GM19397 (cell line): ENCODE measurements at regions not wholly inside any gene's neighbourhood (a gene's known extent, or its start where the extent isn't known, plus 50 kb on each side); places are given as distances from the start of the nearest gene placed in this dataset.

ENCODE experiments used
- ATAC-seq: cut with Tn5 transposase; IDR thresholded peaks from one replicate; pipeline ENCODE4 v1.9.1; 2021; ENCODE audit warnings: mild to moderate bottlenecking, moderate library complexity; ENCODE audit not compliant: unreplicated experiment

DNA sequence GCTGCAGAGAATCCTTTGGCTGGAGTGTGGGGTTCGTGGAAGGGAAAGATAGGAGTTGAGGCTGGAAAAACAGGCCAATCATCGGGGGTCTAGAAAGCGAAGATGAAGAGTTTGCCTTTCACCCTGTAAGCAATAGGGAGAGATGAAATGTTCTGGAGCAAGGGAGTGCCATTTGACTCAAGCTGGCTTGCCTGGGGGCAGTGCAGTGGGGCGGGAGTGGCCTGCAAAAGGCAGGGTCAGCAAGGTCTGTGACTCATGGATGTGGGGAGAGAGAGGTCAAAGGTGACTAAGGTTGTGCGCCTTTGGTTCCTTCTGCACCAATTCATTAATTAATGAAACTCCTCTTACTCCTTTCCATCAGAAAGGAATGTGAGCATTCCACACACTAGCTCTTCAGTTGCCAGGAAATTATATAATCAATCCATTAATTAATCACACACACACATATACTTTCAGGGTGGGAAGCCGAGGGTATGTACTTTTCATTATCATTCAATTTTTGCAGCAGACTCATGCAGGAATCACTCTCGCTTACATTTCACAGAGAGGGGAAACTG is 227.6 kb downstream of the MYCN start:
- ATAC-seq, result no peak

DNA sequence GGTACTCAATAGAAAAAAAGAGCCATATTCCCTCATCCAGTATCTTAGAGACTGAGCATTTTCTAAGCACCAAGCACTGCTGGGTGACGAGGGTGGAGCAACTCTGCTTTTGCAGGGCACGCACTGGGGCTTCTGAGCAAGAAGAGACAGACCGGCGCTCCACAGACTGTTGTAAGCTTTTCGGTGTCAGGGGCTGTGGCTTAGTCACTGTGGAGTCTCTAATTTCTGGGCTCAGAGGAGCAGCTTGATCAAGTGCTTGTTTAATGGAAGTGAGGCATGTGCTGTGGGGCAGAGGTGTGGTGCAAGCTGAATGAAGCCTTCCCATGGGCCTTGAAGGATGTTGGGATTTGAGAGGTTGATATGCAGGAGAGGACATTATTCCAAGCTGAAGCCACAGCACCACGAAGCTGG is 227.1 kb downstream of the MYCN start:
- no peak for ATAC-seq

DNA sequence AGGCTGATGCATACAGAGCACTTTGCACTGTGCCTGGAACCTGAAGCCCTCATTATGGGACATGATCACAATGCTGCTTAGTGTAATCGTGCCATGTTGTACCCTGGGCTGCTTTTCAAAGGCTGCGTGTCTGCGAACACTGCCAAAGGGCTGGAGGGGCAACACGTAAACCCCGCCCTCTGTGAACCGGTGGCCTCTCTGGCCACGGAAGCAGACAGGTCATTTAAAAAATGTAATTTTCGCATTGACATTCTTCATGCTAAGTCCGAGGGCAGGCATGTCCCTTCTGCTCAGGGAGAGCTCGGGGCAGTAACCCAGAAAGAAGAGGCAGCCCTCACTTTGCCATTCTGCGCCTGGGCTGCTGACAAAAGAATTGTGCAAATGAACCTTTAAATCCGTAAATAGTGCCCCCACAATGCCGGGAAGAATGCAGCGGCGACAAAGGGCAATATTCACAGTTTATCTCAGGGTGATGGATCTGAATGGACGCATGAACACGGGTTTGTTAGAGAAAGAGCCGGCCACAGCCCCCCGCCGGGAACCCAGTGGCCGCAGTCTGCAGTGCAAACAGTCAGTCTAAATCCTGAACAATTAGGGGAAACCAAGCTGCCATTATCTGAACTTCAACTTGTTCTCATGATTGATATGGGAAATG is 226.1 kb downstream of the MYCN start:
- no peak for ATAC-seq

DNA sequence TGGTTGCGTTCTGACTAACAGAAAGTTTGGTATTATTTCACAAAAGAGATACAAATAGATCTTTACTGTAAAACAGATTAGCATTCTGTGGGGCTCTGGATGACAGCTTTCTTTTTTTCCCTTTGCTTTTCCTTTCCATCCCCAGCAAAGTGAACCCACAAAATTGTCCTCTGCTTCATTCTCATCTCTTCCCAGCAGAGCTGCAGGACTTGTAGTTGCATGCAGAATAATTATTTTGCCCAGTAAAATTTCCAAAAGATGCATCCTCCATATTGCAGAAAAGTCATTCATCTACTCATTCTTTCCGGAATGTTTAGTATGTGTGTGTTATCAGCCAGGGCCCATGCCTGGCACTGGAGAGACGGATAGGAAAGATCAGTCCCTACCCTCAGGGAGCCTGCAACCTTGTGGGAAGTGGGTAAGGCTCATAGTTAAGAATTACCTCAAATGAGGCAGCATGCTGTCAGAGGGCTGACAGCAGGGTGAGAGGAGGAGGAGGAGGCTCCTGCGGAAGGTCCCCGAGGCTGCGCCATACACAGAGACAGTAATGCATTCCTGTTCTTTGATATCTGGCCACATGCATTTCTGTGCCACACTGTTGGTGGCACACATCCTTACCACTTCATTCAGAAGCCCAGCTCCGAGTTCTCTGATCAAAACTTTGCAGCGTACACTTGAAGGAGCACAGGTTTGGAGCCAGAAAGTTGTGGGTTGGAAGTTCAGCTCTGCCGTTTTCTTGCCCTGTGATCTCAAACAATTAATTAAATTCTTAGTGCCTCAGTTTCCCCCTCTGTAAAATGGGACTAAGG is 225.4 kb downstream of the MYCN start:
- no peak for ATAC-seq

DNA sequence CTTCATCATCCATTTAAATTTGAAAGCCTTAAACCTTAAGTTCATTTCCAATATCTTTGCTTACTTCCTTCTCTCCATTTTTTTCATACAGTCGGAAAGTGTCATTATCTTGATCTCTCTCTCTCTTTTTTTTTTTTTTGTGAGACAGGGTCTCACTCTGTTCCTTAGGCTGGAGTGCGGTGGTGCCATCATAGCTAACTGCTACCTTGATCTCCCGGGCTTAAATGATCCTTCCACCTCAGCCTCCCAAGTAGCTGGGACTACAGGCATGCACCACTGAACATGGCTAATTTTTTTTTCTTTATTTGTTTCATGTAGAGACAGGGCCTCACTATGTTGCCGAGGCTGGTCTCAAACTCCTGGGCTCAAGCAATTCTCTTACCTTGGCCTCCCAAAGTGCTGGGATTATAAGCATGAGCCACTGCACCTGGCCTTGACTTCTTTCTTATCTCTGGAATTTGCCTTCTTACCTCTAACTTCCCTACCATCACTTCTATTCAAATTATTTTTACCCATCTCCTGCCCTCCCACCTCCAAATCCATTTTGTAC is 222.2 kb downstream of the MYCN start:
- no peak for ATAC-seq

DNA sequence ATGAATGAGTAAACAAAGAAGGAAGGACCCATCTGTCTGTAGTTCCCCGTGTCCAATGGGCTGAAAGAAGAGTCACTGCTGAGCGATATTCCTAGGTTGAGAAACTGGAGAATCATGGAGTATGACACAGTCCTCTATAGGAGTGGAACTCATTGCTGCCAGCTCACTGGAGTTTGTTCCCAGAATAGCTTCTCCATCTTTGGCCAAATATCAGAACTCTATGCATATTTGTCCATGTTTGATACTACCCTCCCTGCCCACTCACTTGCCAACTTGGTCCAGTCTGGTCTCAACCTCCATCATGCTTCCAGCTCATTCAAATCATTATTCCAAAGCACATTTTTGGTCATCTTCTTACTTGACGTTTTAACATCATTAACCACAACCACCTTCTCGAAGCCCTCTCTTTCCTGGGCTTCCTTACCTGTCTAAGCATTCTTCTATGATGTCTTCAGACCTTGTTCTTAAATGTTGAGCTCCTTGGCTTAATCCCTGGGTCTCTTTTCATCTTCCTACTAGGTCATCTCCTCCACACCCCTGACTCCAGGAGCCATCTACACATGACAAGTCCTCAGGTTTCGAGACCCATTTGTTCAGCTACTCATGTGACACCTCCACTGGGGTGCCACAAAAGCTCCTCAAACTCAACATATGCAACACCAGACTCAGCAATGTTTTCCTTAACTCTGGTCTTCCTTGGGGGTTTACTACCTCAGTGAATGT is 221.6 kb downstream of the MYCN start:
- ATAC-seq, result no peak

DNA sequence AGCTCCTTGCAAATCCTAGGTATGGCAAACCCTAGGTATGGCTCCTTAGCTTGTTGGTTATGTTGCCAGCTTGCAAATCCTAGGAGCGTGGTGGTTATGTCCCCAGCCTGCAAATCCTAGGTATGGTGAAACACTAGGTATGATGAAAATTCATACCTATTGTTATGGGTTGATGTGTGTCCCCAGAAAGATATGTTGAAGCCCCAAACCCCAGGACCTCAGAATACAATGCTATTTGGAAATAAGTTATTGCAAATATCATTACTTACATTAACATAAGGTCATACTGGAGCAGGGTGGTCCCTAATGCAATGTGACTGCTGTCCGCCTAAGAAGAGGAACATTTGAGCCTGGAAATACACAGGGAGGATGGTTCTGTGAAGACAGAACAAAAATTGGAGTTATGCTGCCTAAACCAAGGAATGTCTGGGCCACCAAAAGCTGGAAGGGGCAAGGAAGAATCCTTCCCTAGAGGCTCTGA is 220.8 kb downstream of the MYCN start:
- ATAC-seq, result no peak

DNA sequence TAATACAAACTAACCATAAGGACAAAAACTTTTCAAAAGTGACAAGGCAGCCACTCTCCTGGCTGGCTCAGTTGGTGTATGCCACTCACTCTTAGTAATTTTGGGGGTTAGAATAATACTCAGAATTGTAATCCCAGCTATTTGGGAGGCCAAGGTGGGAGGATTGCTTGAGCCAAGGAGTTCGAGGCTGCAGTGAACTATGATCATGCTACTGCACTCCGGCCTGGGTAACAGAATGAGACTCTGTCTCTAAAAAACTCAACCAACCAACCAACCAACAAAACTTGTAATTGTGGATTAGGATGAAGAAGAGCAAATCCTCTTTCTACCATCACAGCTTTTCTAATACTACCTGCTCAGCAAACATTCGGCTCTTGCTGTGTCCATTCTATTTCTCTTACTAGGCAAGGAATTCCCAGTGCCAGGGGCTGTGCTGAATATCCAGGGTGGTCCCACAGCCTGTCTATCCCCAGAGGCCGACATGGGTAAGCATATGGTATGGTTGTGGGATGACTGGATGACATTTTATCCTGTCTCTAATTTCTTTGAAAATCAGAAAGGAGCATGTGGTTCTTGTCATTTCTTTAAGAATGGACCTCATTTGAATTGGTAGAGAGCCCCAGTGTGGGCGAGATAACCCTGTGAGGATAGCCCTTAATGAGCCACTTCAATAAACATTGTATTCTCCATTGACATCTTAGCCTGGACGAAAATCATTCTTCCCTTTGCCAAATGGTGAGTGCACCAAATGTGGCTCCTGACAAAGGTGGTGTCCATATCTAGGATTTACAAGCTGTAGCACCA is 220.1 kb downstream of the MYCN start:
- ATAC-seq, result no peak

DNA sequence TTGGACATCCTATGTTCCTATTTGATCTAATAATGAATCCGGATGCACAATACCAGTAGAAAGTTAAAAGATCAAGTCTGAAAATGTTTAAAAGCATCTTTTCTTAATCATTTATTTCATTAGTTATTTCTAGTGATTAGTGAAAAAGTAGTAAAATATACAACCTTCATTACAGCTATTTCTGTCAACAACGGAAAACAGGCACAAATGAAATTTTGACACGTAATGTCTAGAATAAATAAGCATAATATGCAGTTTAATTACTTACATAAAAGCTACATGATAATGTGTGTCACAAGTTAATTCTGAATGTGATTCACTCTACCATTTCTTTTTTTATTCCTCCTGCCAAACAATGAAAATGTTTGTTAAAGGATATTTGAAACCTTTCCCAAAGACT is 216.1 kb downstream of the MYCN start:
- no peak for ATAC-seq

DNA sequence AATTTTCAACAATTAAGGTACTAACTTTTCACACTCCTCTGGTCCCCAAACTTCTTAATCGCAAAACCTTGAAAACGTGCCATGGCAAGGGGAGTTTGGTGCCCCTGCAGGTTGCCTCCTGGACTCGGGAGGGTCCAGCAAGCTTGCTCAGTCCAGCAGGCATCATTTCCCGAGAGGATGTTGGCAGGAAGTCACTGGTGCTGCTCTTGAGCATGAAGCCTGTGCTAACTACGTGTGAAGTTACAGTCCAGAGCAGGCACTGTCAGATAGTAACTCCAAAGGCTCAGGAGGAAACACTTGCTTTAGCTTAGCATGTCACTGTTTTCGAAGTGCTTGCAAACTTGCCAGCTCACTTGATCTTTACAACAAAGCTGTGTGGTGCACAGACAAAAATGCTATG is 215.4 kb downstream of the MYCN start:
- ATAC-seq, result no peak

DNA sequence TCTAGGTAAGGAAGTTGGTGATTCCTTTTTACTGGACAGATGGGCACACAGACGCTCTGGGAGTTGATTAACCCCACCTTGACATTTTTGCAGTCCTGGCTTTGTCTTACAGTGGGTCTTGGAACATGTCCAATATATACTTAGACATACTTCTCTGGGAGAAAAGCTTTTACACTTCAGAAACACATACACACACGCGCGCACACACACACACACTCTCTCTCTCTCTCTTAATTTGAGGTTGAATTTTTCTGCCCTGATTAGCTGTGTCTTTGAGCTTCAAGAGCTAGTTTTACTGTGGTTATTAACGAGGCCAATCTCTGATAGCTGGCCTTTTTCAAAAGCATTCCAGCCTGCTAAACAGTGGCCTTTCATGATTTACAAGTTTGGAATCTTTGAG is 215.0 kb downstream of the MYCN start:
- no peak for ATAC-seq

DNA sequence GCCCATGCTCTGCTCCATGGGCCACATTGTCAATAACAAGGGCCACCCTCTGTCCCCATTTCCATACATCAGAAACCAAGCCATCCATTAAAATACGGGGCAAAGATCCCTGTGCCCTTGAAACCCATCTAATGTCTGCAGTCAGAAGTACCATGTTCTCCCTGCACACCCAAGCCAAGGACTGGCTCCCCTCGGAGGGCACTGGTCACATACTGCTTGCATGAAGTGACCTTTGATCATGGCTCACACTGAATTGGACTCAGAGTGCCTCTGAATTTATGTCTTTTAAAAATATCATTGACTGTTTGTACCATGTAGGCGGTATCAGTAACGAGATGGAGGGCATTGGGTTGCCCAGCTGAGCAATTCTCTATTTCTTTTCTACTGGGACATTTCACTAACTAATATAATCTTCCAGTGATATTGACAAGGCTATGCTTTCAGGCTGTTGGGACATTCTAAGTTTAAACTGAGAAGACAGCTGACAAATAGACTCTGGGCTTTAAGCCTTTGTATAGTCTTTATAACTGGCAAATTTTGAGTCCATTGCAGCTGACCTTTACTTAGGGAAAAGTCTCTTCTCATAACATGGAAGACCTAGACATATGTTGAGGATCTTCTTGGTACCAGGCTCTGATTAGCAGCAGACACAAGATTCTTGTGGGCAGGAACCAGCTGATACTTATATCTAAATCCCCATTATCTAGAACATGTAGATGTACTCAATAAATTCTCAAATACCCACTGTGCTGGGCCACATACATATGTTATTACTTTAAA is 214.3 kb downstream of the MYCN start:
- ATAC-seq, result no peak

DNA sequence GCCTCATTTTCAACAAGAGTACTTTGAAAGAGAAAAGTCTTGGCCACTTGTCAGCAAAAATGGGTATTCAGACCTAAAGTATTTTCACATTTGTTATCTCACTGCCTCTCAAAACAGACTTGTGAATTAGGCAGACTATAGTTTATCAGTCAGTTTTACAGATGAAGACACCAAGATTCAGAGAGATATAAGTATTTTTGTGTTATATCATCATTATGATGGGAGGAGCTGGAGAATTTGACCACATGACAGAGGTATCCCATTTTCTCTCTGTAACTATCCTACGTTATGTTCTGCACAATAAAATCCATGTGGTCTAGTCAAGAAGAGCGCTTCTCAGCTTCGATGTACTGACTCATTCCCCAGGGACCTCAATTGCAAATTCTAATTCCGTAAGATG is 213.7 kb downstream of the MYCN start:
- no peak for ATAC-seq

DNA sequence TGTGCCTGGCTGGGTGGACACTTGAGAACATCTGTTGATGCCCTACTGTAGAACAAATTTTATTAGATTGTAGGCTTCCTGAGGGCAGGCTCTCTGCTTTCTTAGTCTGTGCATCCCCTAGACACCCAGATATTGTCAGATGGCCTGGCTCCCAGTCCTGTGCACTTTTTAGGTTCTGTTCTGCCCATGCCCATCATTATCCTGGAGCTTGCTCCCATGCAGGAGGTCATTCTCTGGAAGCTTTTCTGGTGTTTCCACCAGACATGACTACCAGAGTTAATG is 213.3 kb downstream of the MYCN start:
- ATAC-seq, result no peak

DNA sequence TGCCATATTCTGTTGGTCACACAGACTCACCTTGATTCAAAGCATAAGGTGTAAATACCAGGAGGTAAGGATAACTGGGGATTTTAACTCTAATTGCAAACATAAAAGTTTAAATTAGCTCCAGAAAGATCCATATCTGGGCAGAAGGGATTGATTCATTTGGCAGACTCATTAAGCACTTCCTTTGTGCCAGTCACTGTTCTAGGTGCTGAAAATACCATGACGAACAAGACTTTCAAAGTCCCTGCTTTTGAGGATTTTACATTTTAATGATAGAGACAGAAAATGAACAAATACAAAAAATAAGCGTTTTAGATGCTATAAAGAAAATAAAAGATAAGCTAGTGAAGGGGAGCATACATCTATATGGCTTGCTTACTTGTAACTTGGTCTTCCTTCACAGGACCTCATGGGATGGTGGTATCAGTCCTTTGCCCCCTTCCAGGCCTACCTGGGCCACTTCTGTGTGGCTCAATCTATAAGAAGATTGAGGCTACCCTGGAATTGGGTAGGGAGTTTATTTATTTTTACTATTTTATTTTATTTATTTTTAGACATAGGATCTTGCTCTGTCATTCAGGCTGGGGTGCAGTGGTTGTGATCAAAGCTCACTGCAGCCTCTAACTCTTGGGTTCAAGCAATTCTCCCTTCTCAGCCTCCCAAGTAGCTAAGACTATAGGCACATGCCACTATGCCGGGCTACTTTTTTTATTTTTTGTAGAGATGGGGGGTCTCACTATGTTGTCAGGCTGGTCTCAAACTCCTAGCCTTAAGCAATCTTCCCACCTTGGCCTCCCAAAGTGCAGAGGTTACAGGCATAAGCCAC is 212.8 kb downstream of the MYCN start:
- no peak for ATAC-seq

DNA sequence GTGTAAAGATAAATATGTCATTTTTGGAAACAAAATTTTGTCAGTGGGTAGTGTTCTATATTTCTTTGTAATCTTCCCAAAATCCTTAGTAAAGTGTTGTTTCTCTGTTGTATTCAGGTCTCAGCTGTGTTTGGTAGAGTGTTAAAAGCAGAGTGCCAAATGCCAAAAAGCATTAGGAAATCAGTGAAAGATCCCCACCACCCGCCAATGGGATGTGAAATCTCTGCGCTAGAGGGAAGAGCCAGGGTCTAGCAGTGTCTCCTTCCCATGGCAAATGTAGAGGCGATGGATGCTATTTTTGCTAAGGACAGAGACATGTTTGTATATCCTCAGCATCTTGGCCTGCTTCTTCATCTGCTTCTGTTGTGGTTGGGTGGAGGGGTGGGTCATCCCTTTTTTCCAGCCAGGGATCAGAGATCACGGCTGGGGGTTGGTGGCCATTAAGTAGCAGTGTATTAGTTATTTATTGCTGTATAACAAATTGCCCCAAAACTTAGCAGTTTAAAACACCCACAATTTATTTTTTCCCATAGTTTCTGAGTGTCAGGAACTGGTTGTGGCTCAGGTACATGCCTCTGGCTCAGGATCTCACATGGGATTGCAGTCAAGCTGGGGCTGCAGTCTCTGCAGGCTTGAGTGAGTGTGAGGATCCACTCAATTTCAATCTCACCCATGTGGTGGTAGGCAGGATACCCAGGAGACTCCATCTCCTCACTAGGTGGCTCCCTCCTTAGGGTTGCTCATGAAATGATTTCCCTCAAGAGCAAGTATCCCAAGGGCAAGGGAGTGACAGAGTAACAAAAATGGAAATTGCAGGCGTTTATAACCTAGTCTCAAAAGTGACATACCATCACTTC is 211.9 kb downstream of the MYCN start:
- no peak for ATAC-seq

DNA sequence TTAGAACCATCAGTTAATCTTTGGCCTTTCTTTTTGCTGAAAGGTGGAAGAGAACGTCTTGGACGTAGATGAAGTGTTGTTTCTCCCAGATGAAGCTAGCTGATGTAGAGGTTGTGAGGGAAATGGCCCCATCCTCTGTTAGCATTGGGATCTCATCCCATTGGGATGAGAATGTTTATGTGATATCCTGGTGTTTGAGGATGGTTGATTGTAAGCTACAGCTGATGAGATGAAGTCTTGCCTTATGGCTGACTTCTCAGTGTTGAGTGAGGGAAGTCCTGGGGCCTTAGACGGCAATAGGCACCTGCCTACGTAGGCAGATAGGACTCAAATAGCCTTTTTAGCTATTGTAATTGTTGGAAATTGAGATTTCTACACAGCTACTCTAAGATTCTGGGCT is 211.3 kb downstream of the MYCN start:
- no peak for ATAC-seq

DNA sequence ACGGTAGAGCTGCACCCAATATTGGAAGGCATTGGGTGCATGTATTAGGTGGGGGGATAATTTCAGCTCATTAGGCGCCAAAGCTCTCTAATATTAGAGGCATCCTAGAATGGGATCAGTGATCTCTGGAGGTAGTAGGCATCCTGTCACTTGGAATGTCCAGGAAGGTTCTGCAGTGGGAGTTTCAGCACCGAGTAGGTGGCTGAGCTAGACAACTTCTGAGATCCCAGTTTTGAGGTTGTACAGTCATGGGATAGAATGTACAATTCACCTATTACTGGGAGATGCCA is 210.9 kb downstream of the MYCN start:
- no peak for ATAC-seq
